Esophagus muscularis mucosa (tissue), 4 donors: ENCODE measurements at regions not wholly inside any gene's neighbourhood (a gene's known extent, or its start where the extent isn't known, plus 50 kb on each side); places are given as distances from the start of the nearest gene placed in this dataset.
"Not testable (repeated sequence)": the region's sequence is repeated elsewhere in the genome, so short reads cannot be mapped to it uniquely, and the experiment has no call there.

ENCODE experiments used
- CTCF ChIP-seq, 3 experiments: fragments of 200-600 bp in 2 of 3; fragments of 450-650 bp in 1 of 3; sonication (generic) in 2 of 3; IDR thresholded peaks; one replicate each; pipeline ENCODE4 v1.5.1; 2017 to 2019; ENCODE audit warnings: antibody characterized with exemption in 3 of 3, mild to moderate bottlenecking in 2 of 3, moderate library complexity in 1 of 3
- EP300 ChIP-seq: sonication (generic); formaldehyde crosslinking; IDR thresholded peaks from one replicate; pipeline ENCODE4 v1.6.1; 2017; ENCODE audit warnings: antibody characterized with exemption
- POLR2A ChIP-seq: fragments of 450-650 bp; IDR thresholded peaks from one replicate; pipeline ENCODE4 v1.6.1; 2017; ENCODE audit warnings: antibody characterized with exemption, moderate library complexity, mild to moderate bottlenecking, low read depth
- POLR2AphosphoS5 ChIP-seq, 2 donors: sonication (generic); formaldehyde crosslinking; IDR thresholded peaks; one replicate each; pipeline ENCODE4 v1.6.1; 2017; ENCODE audit warnings: antibody characterized with exemption in 2 of 2

GRCh38 chr22:22774762-22775161 lies 112.9 kb upstream of the IGLL5 start:
- TF ChIP-seq CTCF (IDR thresholded peaks at IDR 0.05); POLR2A; EP300; POLR2AphosphoS5 (IDR thresholded peaks at IDR 0.05): not testable (repeated sequence)
